Testis (tissue), 2 donors: ENCODE measurements at regions not wholly inside any gene's neighbourhood (a gene's known extent, or its start where the extent isn't known, plus 50 kb on each side); places are given as distances from the start of the nearest gene placed in this dataset.

Source experiments
- DNase-seq: peaks from one replicate; pipeline ENCODE4 v3.0.0-alpha.2; 2019
- H3K27ac ChIP-seq, 2 donors: fragments of 200-600 bp; sonication (generic); one replicate each; pipeline ENCODE4 v1.5.1; 2019
- H3K27me3 ChIP-seq: fragments of 200-600 bp; sonication (generic); one replicate; pipeline ENCODE4 v1.5.1; 2019
- H3K36me3 ChIP-seq: fragments of 200-600 bp; sonication (generic); one replicate; pipeline ENCODE4 v1.5.1; 2017; ENCODE audit warnings: low read depth; ENCODE audit errors: missing control alignments
- H3K4me1 ChIP-seq: fragments of 200-600 bp; sonication (generic); one replicate; pipeline ENCODE4 v1.5.1; 2019
- H3K4me3 ChIP-seq, 2 donors: fragments of 200-600 bp; sonication (generic); one replicate each; pipeline ENCODE4 v1.5.1; 2017 to 2019
- H3K9me3 ChIP-seq: fragments of 200-600 bp; sonication (generic); one replicate; pipeline ENCODE4 v1.5.1; 2017
- CTCF ChIP-seq, 3 experiments: fragments of 450-650 bp in 2 of 3; fragments of 200-600 bp in 1 of 3; sonication (generic) in 1 of 3; IDR thresholded peaks; one replicate each; pipeline ENCODE4 v1.5.1; 2016 to 2019; ENCODE audit warnings: antibody characterized with exemption in 3 of 3, mild to moderate bottlenecking in 2 of 3, moderate library complexity in 1 of 3
- POLR2A ChIP-seq: fragments of 450-650 bp; IDR thresholded peaks from one replicate; pipeline ENCODE4 v1.6.1; 2017; ENCODE audit warnings: antibody characterized with exemption, mild to moderate bottlenecking, moderate library complexity
- WGBS, 2 donors: methylation state at CpG; one replicate each; pipeline ENCODE4 v1.1.5; 2018; 5-methylcytosine and 5-hydroxymethylcytosine counted together
- intact Hi-C: fragments of 100-400 bp; cut with DNase I; formaldehyde crosslinking; loops from one replicate; pipeline ENCODE4 v1.15.1; 2023; ENCODE audit warnings: low total_unique reads

- TF ChIP-seq POLR2A (no peak), CTCF (IDR thresholded peaks at IDR 0.05) (no peak)
- intact Hi-C loops: no loop called here
- no peak overlapping the region for H3K4me3 ChIP-seq
- no peaks in the 10 kb centered on the region for H3K36me3 ChIP-seq
- no peak for DNase-seq
- H3K4me1 ChIP-seq: no peaks in the 10 kb centered on the region
- H3K27ac ChIP-seq: no peak overlapping the region
- no peaks in the 10 kb centered on the region for H3K27me3 ChIP-seq
- H3K9me3 ChIP-seq: no peaks in the 10 kb centered on the region
- 91 to 93% methylated on average over 2 of the region's 2 CpGs for WGBS, 2 donors
Measured at GRCh38 chr12:87772401-87772800, 256.8 kb downstream of the C12orf50 start.

GRCh38 chr12:87768501-87769287 is 260.5 kb downstream of the C12orf50 start:
- no peak overlapping the region for H3K27ac ChIP-seq
- no peak for DNase-seq
- no peaks in the 10 kb centered on the region for H3K9me3 ChIP-seq
- intact Hi-C loops: no loop called here
- 73 to 80% methylated on average over 11 of the region's 11 CpGs for WGBS, 2 donors
- H3K36me3 ChIP-seq: no peaks in the 10 kb centered on the region
- no peaks in the 10 kb centered on the region for H3K27me3 ChIP-seq
- TF ChIP-seq CTCF (IDR thresholded peaks at IDR 0.05): no peak
- TF ChIP-seq POLR2A: no peak
- no peaks in the 10 kb centered on the region for H3K4me1 ChIP-seq
- no peak overlapping the region for H3K4me3 ChIP-seq

- Histone ChIP-seq H3K27ac (no peak overlapping the region), H3K4me1 (no peaks in the 10 kb centered on the region), H3K27me3 (no peaks in the 10 kb centered on the region), H3K36me3 (no peaks in the 10 kb centered on the region), H3K9me3 (no peaks in the 10 kb centered on the region), H3K4me3 (no peak overlapping the region)
- intact Hi-C loops: no loop called here
- no peak for DNase-seq
- TF ChIP-seq POLR2A (no peak), CTCF (IDR thresholded peaks at IDR 0.05) (no peak)
Measured at GRCh38 chr12:87766044-87766443, 263.2 kb downstream of the C12orf50 start.

GRCh38 chr12:87760943-87761342 is 268.3 kb downstream of the C12orf50 start:
- DNase-seq: no peak
- Histone ChIP-seq H3K4me3 (no peak overlapping the region), H3K9me3 (no peaks in the 10 kb centered on the region), H3K36me3 (no peaks in the 10 kb centered on the region), H3K4me1 (no peaks in the 10 kb centered on the region), H3K27me3 (no peaks in the 10 kb centered on the region), H3K27ac (no peak overlapping the region)
- intact Hi-C loops: no loop called here
- no peak for TF ChIP-seq CTCF (IDR thresholded peaks at IDR 0.05)
- no peak for TF ChIP-seq POLR2A
- 75 to 95% methylated on average over 2 of the region's 2 CpGs for WGBS, 2 donors

- H3K27ac ChIP-seq: no peak overlapping the region
- H3K4me1 ChIP-seq: no peaks in the 10 kb centered on the region
- intact Hi-C loops: no loop called here
- no peaks in the 10 kb centered on the region for H3K9me3 ChIP-seq
- no peak overlapping the region for H3K4me3 ChIP-seq
- TF ChIP-seq CTCF (IDR thresholded peaks at IDR 0.05) (no peak), POLR2A (no peak)
- no peak for DNase-seq
- H3K27me3 ChIP-seq: no peaks in the 10 kb centered on the region
- H3K36me3 ChIP-seq: no peaks in the 10 kb centered on the region
Measured at GRCh38 chr12:87758271-87758670, 270.9 kb downstream of the C12orf50 start.
